Endodermal cell (in vitro differentiated cells): ENCODE measurements at regions not wholly inside any gene's neighbourhood (a gene's known extent, or its start where the extent isn't known, plus 50 kb on each side); places are given as distances from the start of the nearest gene placed in this dataset.

Experiments used
- DNase-seq: peaks from one replicate; pipeline ENCODE4 v3.0.0-alpha.2; 2017
- H3K27ac ChIP-seq: 2 replicates; pipeline ENCODE4 v1.5.1; 2013; ENCODE audit warnings: mild to moderate bottlenecking, low read depth, low read length, moderate library complexity
- H3K27me3 ChIP-seq: 2 replicates; pipeline ENCODE4 v1.6.1; 2013; ENCODE audit warnings: mild to moderate bottlenecking, low read length, moderate library complexity; ENCODE audit not compliant: insufficient read depth, control insufficient read depth, poor library complexity, severe bottlenecking
- H3K36me3 ChIP-seq: 2 replicates; pipeline ENCODE4 v1.7.0; 2013; ENCODE audit warnings: mild to moderate bottlenecking, low read length, moderate library complexity; ENCODE audit not compliant: control insufficient read depth, insufficient read depth
- H3K4me1 ChIP-seq: one replicate; pipeline ENCODE4 v1.7.0; 2013; ENCODE audit warnings: low read length; ENCODE audit not compliant: control insufficient read depth, insufficient read depth
- H3K4me3 ChIP-seq: 2 replicates; pipeline ENCODE4 v1.5.1; 2013; ENCODE audit warnings: mild to moderate bottlenecking, low read length, moderate library complexity
- H3K9ac ChIP-seq: 2 replicates; pipeline ENCODE4 v1.6.1; 2013; ENCODE audit warnings: mild to moderate bottlenecking, low read length, moderate library complexity; ENCODE audit not compliant: poor library complexity, severe bottlenecking; ENCODE audit errors: extremely low read depth
- H3K9me3 ChIP-seq: 2 replicates; pipeline ENCODE4 v1.6.1; 2013; ENCODE audit warnings: mild to moderate bottlenecking, low read length, moderate library complexity; ENCODE audit not compliant: control insufficient read depth
- H3K27ac Mint-ChIP-seq: 2 replicates; pipeline ENCODE4 v1.8.0; 2020; ENCODE audit warnings: mixed read lengths
- H3K27me3 Mint-ChIP-seq: 2 replicates; pipeline ENCODE4 v1.8.0; 2021; ENCODE audit warnings: mild to moderate bottlenecking, mixed read lengths; ENCODE audit not compliant: insufficient read depth
- H3K36me3 Mint-ChIP-seq: 2 replicates; pipeline ENCODE4 v1.8.0; 2020; ENCODE audit warnings: low read depth, mixed read lengths
- H3K4me1 Mint-ChIP-seq: 2 replicates; pipeline ENCODE4 v1.8.0; 2020; ENCODE audit warnings: mixed read lengths
- H3K4me3 Mint-ChIP-seq: 2 replicates; pipeline ENCODE4 v1.8.0; 2020; ENCODE audit warnings: mild to moderate bottlenecking, moderate library complexity, mixed read lengths
- H3K9me3 Mint-ChIP-seq: 2 replicates; pipeline ENCODE4 v1.8.0; 2020; ENCODE audit warnings: mild to moderate bottlenecking, mixed read lengths
- whole genome bisulfite sequencing, 2 experiments: methylation state at CpG; one replicate each; pipeline versions ENCODE4 v1.1.5 to v1.1.7; 2013; ENCODE audit warnings: missing lambda C conversion rate in 2 of 2, mixed read lengths in 1 of 2; ENCODE audit not compliant: insufficient coverage in 1 of 2, insufficient read length in 1 of 2; 5-methylcytosine and 5-hydroxymethylcytosine counted together
- TF ChIP-seq, protein P1 (sequence below): fragments of 200-600 bp; sonication (generic); conservative IDR thresholded peaks from 2 replicates; pipeline ENCODE4 v1.5.0; 2021; ENCODE audit warnings: antibody characterized with exemption, mild to moderate bottlenecking

- no peaks in the 10 kb centered on the region for H3K27me3 Mint-ChIP-seq
- no peak overlapping the region for H3K4me3 Mint-ChIP-seq
- no peak for DNase-seq
- H3K27ac ChIP-seq = no peak overlapping the region
- H3K9me3 ChIP-seq = no peaks in the 10 kb centered on the region
- H3K27ac Mint-ChIP-seq = no peak overlapping the region
- no peak overlapping the region for H3K4me3 ChIP-seq
- H3K36me3 Mint-ChIP-seq = no peaks in the 10 kb centered on the region
- no peaks in the 10 kb centered on the region for H3K4me1 Mint-ChIP-seq
- TF ChIP-seq, protein P1, sequence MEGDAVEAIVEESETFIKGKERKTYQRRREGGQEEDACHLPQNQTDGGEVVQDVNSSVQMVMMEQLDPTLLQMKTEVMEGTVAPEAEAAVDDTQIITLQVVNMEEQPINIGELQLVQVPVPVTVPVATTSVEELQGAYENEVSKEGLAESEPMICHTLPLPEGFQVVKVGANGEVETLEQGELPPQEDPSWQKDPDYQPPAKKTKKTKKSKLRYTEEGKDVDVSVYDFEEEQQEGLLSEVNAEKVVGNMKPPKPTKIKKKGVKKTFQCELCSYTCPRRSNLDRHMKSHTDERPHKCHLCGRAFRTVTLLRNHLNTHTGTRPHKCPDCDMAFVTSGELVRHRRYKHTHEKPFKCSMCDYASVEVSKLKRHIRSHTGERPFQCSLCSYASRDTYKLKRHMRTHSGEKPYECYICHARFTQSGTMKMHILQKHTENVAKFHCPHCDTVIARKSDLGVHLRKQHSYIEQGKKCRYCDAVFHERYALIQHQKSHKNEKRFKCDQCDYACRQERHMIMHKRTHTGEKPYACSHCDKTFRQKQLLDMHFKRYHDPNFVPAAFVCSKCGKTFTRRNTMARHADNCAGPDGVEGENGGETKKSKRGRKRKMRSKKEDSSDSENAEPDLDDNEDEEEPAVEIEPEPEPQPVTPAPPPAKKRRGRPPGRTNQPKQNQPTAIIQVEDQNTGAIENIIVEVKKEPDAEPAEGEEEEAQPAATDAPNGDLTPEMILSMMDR = no peak
- no peaks in the 10 kb centered on the region for H3K36me3 ChIP-seq
- no peaks in the 10 kb centered on the region for H3K27me3 ChIP-seq
- H3K4me1 ChIP-seq = no peaks in the 10 kb centered on the region
- WGBS, 2 experiments = 88 to 96% methylated on average over 5 to 13 of the region's 13 CpGs
- H3K9me3 Mint-ChIP-seq = peaks cover under 1% of the 10 kb centered on the region
- H3K9ac ChIP-seq = no peak overlapping the region
Measured at GRCh38 chr17:79560527-79560926, 50.3 kb downstream of the RBFOX3 start.

DNA sequence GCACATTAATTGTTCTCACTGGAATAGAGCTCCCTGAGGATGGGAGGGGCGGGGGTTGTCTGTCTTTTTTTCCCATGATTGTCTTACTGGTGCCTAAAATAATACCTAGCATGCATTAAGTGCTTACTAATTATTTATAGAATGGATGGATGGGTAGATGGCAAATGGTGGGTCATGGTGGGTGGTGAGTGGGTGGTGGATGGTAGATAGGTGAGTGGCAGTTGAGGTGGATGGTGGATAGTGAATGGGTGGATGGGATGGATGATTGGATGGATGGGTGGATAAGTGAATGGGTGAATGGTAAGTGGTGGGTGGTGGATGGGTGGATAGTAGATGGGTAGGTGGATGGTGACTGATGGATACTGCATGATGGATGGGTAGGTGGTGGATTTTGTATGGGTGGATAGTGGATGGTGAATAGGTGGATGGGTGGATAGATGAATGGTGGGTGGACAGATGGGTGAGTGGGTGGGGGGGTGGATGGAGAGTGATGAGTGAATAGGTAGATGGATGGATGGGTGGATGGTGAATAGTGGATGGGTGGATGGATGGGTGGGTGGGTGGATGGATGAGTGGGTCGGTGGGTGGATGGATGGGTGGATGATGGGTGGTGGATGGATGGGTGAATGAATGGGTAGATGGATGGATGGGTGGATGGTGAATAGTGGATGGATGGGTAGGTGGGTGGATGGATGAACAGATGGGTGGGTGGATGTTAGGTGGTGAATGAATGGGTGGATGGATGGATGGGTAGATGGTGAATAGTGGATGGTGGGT lies 51.6 kb downstream of the RBFOX3 start:
- 90 to 95% methylated on average over 2 of the region's 2 CpGs for WGBS, 2 experiments
- no peaks in the 10 kb centered on the region for H3K27me3 Mint-ChIP-seq

GRCh38 chr17:79558091-79558900 lies 52.6 kb downstream of the RBFOX3 start:
- no peak overlapping the region for H3K4me3 Mint-ChIP-seq
- Histone ChIP-seq H3K9ac (no peak overlapping the region), H3K27ac (peak overlapping the region; percentile 26), H3K4me3 (no peak overlapping the region), H3K9me3 (no peaks in the 10 kb centered on the region), H3K4me1 (no peaks in the 10 kb centered on the region), H3K36me3 (no peaks in the 10 kb centered on the region), H3K27me3 (no peaks in the 10 kb centered on the region)
- no peaks in the 10 kb centered on the region for H3K36me3 Mint-ChIP-seq
- no peaks in the 10 kb centered on the region for H3K4me1 Mint-ChIP-seq
- WGBS, 2 experiments = 87 to 91% methylated on average over 9 to 24 of the region's 24 CpGs
- H3K9me3 Mint-ChIP-seq = peaks cover 10% of the 10 kb centered on the region
- H3K27ac Mint-ChIP-seq = no peak overlapping the region
- TF ChIP-seq, protein P1 = no peak
- H3K27me3 Mint-ChIP-seq = no peaks in the 10 kb centered on the region
- DNase-seq = no peak

More for the DNA sequence above, 51.6 kb downstream of the RBFOX3 start:
- H3K9me3 ChIP-seq = no peaks in the 10 kb centered on the region
- no peak for DNase-seq
- H3K9ac ChIP-seq = no peak overlapping the region
- H3K9me3 Mint-ChIP-seq = peaks cover 6% of the 10 kb centered on the region
- H3K27me3 ChIP-seq = no peaks in the 10 kb centered on the region
- no peak overlapping the region for H3K4me3 ChIP-seq
- TF ChIP-seq, protein P1 = no peak
- no peak overlapping the region for H3K27ac ChIP-seq
- H3K4me1 Mint-ChIP-seq = no peaks in the 10 kb centered on the region
- H3K36me3 ChIP-seq = no peaks in the 10 kb centered on the region
- no peak overlapping the region for H3K27ac Mint-ChIP-seq
- H3K4me3 Mint-ChIP-seq = no peak overlapping the region
- H3K4me1 ChIP-seq = no peaks in the 10 kb centered on the region
- no peaks in the 10 kb centered on the region for H3K36me3 Mint-ChIP-seq
